SK-N-SH (cell line): ENCODE measurements at regions not wholly inside any gene's neighbourhood (a gene's known extent, or its start where the extent isn't known, plus 50 kb on each side); places are given as distances from the start of the nearest gene placed in this dataset.

Experiments used
- CTCF ChIA-PET: fragments of 300-600, 350-600 bp; formaldehyde crosslinking; extraction: SDS; loops from one replicate; lab custom pipeline; 2021; lab: Yijun Ruan, JAX
- POLR2A ChIA-PET: fragments of 350-600 bp; sonication (Branson Sonifier 250); formaldehyde crosslinking; extraction: SDS; loops from one replicate; lab custom pipeline; 2020; ENCODE audit warnings: antibody characterized with exemption, inconsistent platforms; lab: Yijun Ruan, JAX
- DNase-seq: peaks from one replicate; pipeline ENCODE4 v3.0.0; 2012
- H2AFZ ChIP-seq: fragments of 200-600 bp; sonication (generic); 2 replicates; pipeline ENCODE4 v1.8.1; 2016; ENCODE audit warnings: antibody characterized with exemption, mild to moderate bottlenecking, low read depth
- H3F3A ChIP-seq: fragments of 200-600 bp; sonication (generic); replicated peaks from 2 replicates; pipeline ENCODE3; 2016; ENCODE audit warnings: antibody characterized with exemption, mild to moderate bottlenecking; ENCODE audit not compliant: insufficient read depth
- H3K27ac ChIP-seq, 2 experiments: fragments of 200-500 bp in 1 of 2; fragments of 200-600 bp in 1 of 2; sonication (Bioruptor generic) in 1 of 2; sonication (generic), shearing (Covaris generic) in 1 of 2; 2 replicates each; pipeline versions ENCODE4 v1.5.1 to v1.6.1; 2014 to 2016; ENCODE audit warnings: low read depth in 2 of 2, inconsistent platforms in 1 of 2, low read length in 1 of 2, mild to moderate bottlenecking in 1 of 2, mixed read lengths in 1 of 2
- H3K27me3 ChIP-seq: fragments of 200-600 bp; sonication (generic), shearing (Covaris generic); 2 replicates; pipeline ENCODE4 v1.6.1; 2016; ENCODE audit warnings: mixed run types; ENCODE audit not compliant: insufficient read depth
- H3K36me3 ChIP-seq, 2 experiments: fragments of 200-500 bp in 1 of 2; fragments of 200-600 bp in 1 of 2; sonication (Bioruptor generic) in 1 of 2; sonication (generic) in 1 of 2; replicated peaks in 1 of 2; 2 replicates each; pipeline versions ENCODE3 to v1.5.1; 2014 to 2016; ENCODE audit warnings: low read length in 1 of 2, mild to moderate bottlenecking in 1 of 2; ENCODE audit not compliant: insufficient read depth in 2 of 2, control insufficient read depth in 1 of 2
- H3K4me1 ChIP-seq, 2 experiments: fragments of 200-500 bp in 1 of 2; fragments of 200-600 bp in 1 of 2; sonication (Bioruptor generic) in 1 of 2; sonication (generic), shearing (Covaris generic) in 1 of 2; 2 replicates each; pipeline versions ENCODE4 v1.5.1 to v1.6.1; 2014 to 2016; ENCODE audit warnings: low read depth in 1 of 2, low read length in 1 of 2, mixed run types in 1 of 2; ENCODE audit not compliant: insufficient read depth in 2 of 2, control insufficient read depth in 1 of 2
- H3K4me2 ChIP-seq: fragments of 200-600 bp; sonication (generic), shearing (Covaris generic); 2 replicates; pipeline ENCODE4 v1.6.1; 2017; ENCODE audit warnings: mixed run types
- H3K4me3 ChIP-seq, 2 experiments: fragments of 200-500 bp in 1 of 2; fragments of 200-600 bp in 1 of 2; sonication (Bioruptor generic) in 1 of 2; sonication (generic), shearing (Covaris generic) in 1 of 2; 2 replicates each; pipeline versions ENCODE4 v1.5.1 to v1.8.1; 2014 to 2016; ENCODE audit warnings: low read depth in 2 of 2, inconsistent platforms in 1 of 2, low read length in 1 of 2, mild to moderate bottlenecking in 1 of 2, mixed read lengths in 1 of 2, moderate library complexity in 1 of 2
- H3K79me2 ChIP-seq: fragments of 200-600 bp; sonication (generic); 2 replicates; pipeline ENCODE4 v1.8.1; 2017; ENCODE audit warnings: mild to moderate bottlenecking; ENCODE audit not compliant: insufficient read depth
- H3K9ac ChIP-seq: fragments of 200-600 bp; sonication (generic); 2 replicates; pipeline ENCODE4 v1.6.1; 2017; ENCODE audit warnings: mixed run types
- H3K9me2 ChIP-seq: fragments of 200-600 bp; sonication (generic); 2 replicates; pipeline ENCODE4 v1.6.1; 2017; ENCODE audit warnings: mixed run types
- H3K9me3 ChIP-seq: fragments of 200-600 bp; sonication (generic); 2 replicates; pipeline ENCODE4 v1.6.1; 2017; ENCODE audit warnings: mixed run types, mild to moderate bottlenecking, moderate library complexity
- H4K20me1 ChIP-seq: fragments of 200-600 bp; sonication (generic); 2 replicates; pipeline ENCODE4 v1.6.1; 2017; ENCODE audit warnings: mild to moderate bottlenecking, mixed run types; ENCODE audit not compliant: insufficient read depth
- ELF1 ChIP-seq: IDR thresholded peaks from 2 replicates; pipeline ENCODE4 v1.4.0; 2012
- EZH2phosphoT487 ChIP-seq: fragments of 200-600 bp; sonication (generic); IDR thresholded peaks from 2 replicates; pipeline ENCODE4 v1.6.1; 2017; ENCODE audit warnings: low read depth, mixed run types, mild to moderate bottlenecking, antibody characterized with exemption, moderate library complexity, borderline replicate concordance
- IRF3 ChIP-seq: fragments of 150-350 bp; IDR thresholded peaks from 2 replicates; pipeline ENCODE4 v1.6.1; 2016; ENCODE audit warnings: mild to moderate bottlenecking, low read depth, low read length
- JUND ChIP-seq: IDR thresholded peaks from 2 replicates; pipeline ENCODE4 v1.4.0; 2012
- NFIC ChIP-seq: IDR thresholded peaks from 2 replicates; pipeline ENCODE4 v1.4.0; 2012; ENCODE audit warnings: borderline replicate concordance
- POLR2AphosphoS5 ChIP-seq: IDR thresholded peaks from 2 replicates; pipeline ENCODE4 v1.6.1; 2012; ENCODE audit warnings: low read depth, low read length
- RAD21 ChIP-seq: IDR thresholded peaks from 2 replicates; pipeline ENCODE4 v1.6.1; 2012; ENCODE audit warnings: mild to moderate bottlenecking, low read length
- TAF1 ChIP-seq: IDR thresholded peaks from 2 replicates; pipeline ENCODE4 v1.6.1; 2012; ENCODE audit warnings: low read depth, mild to moderate bottlenecking, low read length, moderate library complexity, borderline replicate concordance
- TCF12 ChIP-seq: IDR thresholded peaks from 2 replicates; pipeline ENCODE4 v1.4.0; 2012
- USF2 ChIP-seq: fragments of 150-350 bp; IDR thresholded peaks from 2 replicates; pipeline ENCODE4 v1.6.1; 2017; ENCODE audit warnings: antibody characterized with exemption, low read length, low read depth, borderline replicate concordance
- WGBS: methylation state at CpG from one replicate; pipeline ENCODE4 v1.1.6; 2017; ENCODE audit warnings: low lambda C conversion rate; 5-methylcytosine and 5-hydroxymethylcytosine counted together
- TF ChIP-seq, protein P1 (sequence below): IDR thresholded peaks from 2 replicates; pipeline ENCODE4 v1.4.0; 2012; ENCODE audit warnings: low read depth
- TF ChIP-seq, protein P2 (sequence below): IDR thresholded peaks from 2 replicates; pipeline ENCODE4 v1.4.0; 2012; ENCODE audit warnings: low read depth, borderline replicate concordance

GRCh38 chr16:86073103-86073625 is 174.2 kb downstream of the IRF8 start:
- POLR2A ChIA-PET = no interaction called here
- H4K20me1 ChIP-seq = no peaks in the 10 kb centered on the region
- H2AFZ ChIP-seq = no peak overlapping the region
- H3K4me3 ChIP-seq = no peak overlapping the region; a peak in 1 of 4 replicates
- H3K36me3 ChIP-seq = no peaks in the 10 kb centered on the region
- TF ChIP-seq RAD21 = no peak
- no peak for TF ChIP-seq NFIC
- no peak for TF ChIP-seq USF2
- no peak for TF ChIP-seq TCF12
- no peak for TF ChIP-seq EZH2phosphoT487
- TF ChIP-seq, protein P1, sequence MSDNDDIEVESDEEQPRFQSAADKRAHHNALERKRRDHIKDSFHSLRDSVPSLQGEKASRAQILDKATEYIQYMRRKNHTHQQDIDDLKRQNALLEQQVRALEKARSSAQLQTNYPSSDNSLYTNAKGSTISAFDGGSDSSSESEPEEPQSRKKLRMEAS = no peak
- TF ChIP-seq, all 33 proteins: peak for 0
- Histone ChIP-seq H3K27me3 (peaks cover 60% of the 10 kb centered on the region), H3F3A (no peaks in the 10 kb centered on the region), H3K79me2 (no peaks in the 10 kb centered on the region), H3K4me2 (no peak overlapping the region), H3K9me2 (no peaks in the 10 kb centered on the region), H3K9ac (no peak overlapping the region), H3K4me1 (no peaks in the 10 kb centered on the region), H3K27ac (no peak overlapping the region), H3K9me3 (no peaks in the 10 kb centered on the region)
- 12% methylated on average over 6 of the region's 11 CpGs for WGBS
- no peak for DNase-seq
- CTCF ChIA-PET = interaction anchor here (0.6 to 11.8 kb wide), 15 partner anchors 9 to 446 kb away, joined by 3 to 178 read pairs (median 4); no protein-coding TSS in a partner anchor

DNA sequence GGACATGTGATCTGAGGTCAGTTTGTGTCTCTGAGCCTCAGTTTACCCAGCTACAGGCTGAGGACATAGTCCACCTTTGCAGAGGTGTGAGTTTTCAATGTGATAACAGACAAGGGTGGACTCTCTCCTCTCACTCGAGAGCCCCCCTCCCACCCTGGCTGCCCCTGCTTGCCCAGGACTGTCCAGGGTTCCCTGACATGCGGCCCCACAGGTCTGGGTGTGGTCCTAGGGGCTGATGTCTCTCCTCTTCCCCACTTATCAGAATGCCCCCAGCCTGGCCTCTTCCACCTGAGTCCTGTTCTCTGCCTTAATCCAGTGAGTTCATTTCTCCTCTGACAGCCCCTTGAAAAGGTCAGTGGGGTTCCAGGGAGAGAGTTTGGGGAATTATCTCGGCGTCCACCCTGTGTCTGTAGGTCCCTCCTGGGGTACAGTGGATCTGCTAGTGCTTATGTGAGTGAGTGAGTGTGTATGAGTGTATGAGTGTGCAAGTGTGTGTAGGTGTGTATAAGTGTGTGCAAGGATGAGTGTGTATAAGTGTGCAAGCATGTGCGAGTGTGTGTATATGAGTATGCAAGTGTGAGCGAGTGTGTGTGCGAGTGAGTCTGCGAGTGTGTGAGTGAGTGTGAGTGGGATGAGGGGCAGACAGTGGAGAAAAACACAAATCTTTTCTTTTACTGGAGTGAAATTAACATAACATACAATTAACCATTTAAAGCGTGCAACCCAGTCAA is 175.0 kb downstream of the IRF8 start:
- no peaks in the 10 kb centered on the region for H3K79me2 ChIP-seq
- H3K9ac ChIP-seq = no peak overlapping the region
- H4K20me1 ChIP-seq = no peaks in the 10 kb centered on the region
- peaks cover 60% of the 10 kb centered on the region for H3K27me3 ChIP-seq
- no peak for DNase-seq
- no peaks in the 10 kb centered on the region for H3K9me3 ChIP-seq
- POLR2A ChIA-PET = no interaction called here
- WGBS = 28% methylated on average over 7 of the region's 9 CpGs
- no peaks in the 10 kb centered on the region for H3K4me1 ChIP-seq
- H3K9me2 ChIP-seq = no peaks in the 10 kb centered on the region
- no peak overlapping the region for H3K27ac ChIP-seq
- no peaks in the 10 kb centered on the region for H3K36me3 ChIP-seq
- no peak overlapping the region for H3K4me3 ChIP-seq
- H3K4me2 ChIP-seq = no peak overlapping the region
- no peak overlapping the region for H2AFZ ChIP-seq
- CTCF ChIA-PET = interaction anchor here (1.1 to 11.8 kb wide), 8 partner anchors 8 to 445 kb away, joined by 3 to 178 read pairs (median 4); no protein-coding TSS in a partner anchor
- TF ChIP-seq TCF12 (no peak), IRF3 (no peak), POLR2AphosphoS5 (no peak), JUND (no peak), TAF1 (no peak), ELF1 (no peak)
- TF ChIP-seq, protein P2, sequence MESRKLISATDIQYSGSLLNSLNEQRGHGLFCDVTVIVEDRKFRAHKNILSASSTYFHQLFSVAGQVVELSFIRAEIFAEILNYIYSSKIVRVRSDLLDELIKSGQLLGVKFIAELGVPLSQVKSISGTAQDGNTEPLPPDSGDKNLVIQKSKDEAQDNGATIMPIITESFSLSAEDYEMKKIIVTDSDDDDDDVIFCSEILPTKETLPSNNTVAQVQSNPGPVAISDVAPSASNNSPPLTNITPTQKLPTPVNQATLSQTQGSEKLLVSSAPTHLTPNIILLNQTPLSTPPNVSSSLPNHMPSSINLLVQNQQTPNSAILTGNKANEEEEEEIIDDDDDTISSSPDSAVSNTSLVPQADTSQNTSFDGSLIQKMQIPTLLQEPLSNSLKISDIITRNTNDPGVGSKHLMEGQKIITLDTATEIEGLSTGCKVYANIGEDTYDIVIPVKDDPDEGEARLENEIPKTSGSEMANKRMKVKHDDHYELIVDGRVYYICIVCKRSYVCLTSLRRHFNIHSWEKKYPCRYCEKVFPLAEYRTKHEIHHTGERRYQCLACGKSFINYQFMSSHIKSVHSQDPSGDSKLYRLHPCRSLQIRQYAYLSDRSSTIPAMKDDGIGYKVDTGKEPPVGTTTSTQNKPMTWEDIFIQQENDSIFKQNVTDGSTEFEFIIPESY = no peak
- H3F3A ChIP-seq = no peaks in the 10 kb centered on the region
